Stimulated activated CD4-positive, alpha-beta T cell treated with anti-CD3 and anti-CD28 coated beads, Interleukin-1b, Interleukin-23, amount 100 ng/mL, for 1 hour (primary cell): ENCODE measurements at regions not wholly inside any gene's neighbourhood (a gene's known extent, or its start where the extent isn't known, plus 50 kb on each side); places are given as distances from the start of the nearest gene placed in this dataset.

Source experiments
- DNase-seq, 2 donors: peaks; one replicate each; pipeline ENCODE4 v3.0.0-alpha.2; 2020; ENCODE audit warnings: low read depth in 2 of 2

DNA sequence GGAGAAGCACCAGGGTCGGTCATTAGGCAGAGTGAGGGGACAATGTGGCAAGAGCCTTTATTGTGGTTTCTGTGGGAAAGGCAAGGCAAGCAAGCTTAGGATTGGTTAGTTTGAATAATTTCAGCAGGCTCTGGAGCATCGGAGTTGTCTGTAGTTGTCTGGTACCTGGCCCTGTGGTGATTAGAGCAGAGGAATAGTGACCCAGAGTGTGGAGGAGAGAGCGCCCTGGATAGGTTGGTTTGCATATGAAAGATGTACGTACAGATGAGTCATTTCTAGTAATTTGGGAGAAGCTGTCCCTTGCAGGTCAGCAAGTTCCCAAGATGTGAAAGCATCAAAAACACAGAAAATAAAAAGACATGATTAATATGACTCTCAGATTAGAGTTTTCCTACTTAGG, 383.1 kb upstream of the MEX3C start:
- DNase-seq: no peak

DNA sequence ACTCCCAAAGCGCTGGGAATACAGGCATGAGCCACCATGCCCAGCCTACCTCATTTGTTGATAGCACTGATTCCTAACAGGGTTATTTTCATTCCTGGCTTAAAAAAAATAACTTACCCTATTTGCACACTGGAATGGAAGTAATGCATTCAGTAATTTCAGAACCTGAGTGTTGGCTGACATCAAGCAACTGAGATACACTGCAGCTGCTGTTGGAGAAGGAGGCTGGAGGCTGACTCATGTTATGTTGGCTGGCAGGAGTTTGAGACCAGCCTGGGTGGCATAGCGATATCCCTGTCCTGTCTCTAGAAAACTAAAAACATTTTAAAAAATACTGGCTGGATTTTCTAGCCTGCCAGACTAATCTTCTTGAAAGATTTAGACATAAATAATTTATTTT, 385.1 kb upstream of the MEX3C start:
- DNase-seq: no peak

DNA sequence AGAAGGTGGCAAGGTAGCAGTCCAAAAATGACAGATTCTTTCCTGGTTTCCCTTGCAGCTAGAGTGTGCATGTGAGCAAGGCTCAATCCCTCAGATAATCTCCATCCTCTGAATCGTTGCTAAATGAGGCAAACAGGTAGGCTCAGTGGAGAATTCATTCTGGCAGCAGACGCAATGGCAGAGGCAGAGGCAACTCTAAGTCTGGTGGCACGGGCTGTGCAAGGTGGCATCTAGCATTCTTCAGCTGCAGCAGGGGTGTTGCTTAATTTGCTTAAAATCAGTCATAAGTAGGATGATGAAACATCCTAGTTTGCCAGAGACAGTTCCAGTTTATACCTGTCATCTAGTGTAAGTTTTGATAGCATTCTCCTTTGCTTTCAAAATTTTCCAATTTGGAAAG, 391.1 kb upstream of the MEX3C start:
- no peak for DNase-seq

DNA sequence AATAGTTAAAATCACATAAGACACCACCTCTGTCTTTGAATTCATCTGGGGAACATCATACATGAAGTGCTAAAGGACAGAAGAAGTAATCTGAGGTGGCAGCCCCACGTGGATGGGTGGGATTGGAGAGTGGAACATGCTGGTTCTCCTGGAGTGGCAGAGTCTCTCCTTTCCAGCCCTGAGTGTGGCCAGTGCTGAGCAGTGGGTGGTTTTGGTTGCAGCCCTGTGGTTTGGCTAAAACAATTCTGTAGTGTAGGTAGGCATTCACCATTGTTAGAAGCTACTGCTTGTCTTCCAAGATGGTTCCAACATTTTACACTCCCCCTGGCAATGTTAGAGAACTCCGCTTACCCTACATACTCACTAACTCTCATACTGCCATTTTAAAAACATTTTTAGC, 396.4 kb upstream of the MEX3C start:
- no peak for DNase-seq

DNA sequence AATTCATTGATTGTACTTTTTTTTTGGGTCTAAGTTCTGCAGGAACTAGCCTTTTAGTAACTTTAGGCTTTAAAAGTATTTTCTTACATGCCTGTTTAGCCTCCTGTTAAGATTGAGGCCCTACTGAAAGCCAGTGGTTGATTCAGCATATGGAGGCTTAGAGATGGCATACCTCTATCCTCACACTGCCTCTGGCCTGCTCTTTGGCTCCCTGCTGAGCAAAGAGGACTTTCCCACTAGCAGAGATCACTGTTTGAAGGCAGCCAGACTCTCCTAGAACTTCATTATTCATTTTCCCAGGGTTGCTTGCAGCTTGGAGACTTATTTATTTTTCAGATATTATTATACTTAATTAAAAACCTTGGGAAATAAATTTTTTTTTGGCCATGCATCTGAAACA, 405.6 kb upstream of the MEX3C start:
- DNase-seq: no peak

DNA sequence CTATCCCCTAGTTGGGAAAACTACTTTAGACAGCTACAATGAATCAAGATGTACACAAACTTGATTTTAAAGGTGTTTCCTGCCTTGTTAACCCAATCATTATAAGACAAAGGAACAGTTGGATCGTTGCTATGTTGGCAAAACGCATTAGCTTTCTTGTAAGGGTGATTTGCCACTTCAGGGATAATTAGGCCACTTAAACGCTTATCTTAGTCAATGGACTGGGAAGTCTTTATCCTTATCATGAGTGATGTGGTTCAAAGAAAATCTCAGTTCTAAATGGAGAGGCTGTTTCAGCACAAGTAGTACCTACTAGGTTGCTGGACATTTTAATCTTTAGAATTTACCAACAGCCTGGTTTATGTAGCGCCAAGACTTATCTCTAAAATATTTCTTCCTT, 406.1 kb upstream of the MEX3C start:
- no peak for DNase-seq

DNA sequence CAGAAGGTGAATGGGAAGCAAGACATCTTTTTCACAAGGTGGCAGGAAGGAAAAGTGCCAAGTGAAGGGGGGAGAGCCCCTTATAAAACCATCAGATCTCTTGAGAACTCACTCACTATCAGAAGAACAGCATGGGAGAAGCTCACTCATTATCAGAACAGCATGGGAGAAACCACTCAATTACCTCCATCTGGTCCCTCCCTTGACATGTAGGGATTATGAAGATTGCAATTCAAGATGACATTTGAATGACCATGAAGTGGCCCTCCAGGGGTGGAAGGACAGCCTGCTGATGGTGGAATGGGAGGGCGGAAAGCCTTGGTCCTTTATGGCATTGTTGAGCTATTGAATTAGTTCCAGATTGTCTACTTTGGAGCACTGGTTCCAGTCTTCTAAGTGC, 413.0 kb upstream of the MEX3C start:
- no peak for DNase-seq

DNA sequence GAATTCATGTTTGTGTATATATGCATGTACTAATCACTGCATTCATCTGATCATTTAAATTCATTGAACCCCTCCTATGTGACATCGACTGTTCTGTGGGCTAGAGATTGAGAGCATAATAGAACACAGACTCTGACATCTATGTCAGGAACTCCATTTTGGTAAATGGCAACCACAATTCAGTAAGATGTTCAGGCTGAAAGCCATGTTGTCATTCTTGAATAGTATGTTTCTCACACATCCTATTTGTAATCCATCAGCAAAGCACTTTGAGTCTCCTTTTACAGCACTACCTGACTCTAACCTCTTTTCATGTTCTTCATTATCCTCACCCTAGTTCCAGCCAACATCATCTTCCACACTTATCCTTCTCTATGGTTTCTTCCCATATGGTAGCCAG, 413.8 kb upstream of the MEX3C start:
- DNase-seq: no peak

DNA sequence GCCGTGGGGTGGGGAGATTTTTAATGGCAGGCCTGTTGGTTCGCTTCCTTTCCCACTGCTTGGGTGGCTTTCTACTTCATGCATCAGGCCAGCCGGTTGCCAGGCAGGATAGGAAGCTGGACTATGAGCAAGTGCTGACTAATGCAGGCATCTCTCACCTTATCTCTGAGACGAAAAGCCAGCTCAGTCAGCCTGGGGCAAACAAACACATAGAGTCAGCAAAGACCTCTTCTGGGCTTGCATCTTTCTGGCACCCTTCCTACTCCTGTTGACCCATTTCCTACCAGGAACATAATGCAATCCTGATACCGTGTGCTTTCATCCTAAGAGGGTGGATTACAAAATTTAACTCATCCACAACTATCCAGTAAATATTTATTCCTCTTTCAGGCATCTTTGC, 416.6 kb upstream of the MEX3C start:
- DNase-seq: no peak

DNA sequence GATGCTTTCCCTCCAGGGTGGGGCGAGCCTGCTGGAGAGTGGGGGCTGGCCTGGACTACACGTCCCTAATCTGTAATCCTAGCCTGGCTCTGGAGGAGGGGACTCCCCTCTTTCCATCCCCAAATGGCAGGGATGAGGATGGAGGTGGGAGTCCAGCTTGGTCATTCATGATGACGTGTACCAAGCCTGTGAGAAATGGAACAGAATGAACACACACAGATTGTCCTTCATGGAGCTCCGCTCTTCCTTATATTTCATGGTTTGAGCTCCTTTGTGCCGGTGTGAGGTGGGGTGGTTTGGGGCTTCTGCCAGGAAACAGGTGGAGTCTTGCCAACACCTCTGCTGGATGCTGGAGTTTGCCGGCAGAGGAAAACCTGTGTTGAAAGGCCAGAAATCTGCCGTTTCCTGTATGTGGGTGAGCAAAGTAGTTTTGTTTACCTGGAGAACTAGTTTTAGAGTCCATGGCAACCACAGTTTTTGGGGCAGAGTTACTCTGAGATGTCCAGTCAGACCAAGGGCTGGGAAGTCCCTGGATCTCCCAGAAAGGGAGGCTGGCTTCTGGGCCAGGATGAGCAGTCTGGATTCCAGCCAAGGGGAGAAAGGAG, 417.6 kb upstream of the MEX3C start:
- DNase-seq: no peak

DNA sequence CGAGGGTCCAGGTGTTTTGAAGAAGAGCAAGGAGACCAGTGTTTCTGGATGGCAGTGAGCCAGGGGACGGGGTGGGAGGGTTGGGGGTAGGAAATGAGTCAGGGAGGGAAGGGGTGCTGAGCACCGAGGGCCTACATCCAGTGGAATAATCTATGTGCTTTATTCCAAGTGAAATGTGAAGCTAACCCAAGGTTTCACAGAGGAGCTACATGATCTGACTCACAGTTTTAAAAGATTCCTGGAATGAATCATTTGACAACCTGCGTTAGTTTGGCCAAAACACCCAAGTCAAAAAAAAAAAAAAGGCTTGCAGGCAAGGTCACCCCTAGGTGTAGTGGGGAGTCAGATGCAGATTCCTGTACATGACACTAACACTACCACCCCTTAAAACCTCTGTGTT, 419.7 kb upstream of the MEX3C start:
- no peak for DNase-seq

DNA sequence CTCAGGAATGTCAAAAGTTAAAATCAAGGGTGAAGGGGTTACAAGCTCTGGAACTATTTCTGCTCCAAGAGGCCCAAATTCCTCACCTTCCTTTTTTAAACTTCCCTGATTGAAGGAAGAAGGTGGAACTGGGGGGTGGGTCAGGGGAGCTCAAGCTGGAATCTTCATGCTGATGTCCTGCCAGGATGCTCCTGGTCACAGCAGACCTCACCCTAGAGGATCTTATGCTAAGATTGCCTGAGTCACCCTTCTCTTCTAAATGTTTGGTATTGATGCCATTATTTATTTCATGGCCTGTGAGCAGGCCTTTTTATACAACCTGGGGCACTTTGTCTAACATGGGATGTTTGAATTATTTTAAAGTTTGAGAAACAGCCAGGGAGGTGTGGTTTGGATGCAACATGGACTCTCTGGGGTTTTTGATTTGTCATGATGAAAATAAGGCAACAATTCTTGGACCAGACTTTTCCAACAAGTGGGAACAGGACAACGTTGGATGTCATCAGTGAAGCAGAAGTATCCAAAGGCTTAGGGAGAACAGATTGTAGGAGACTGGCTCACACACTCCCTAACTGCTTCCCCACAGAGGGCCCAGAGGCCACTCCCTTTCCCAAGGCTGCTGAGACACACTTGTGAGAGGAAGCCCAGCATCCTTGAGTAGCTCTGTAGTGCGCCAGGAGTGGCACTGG, 420.2 kb upstream of the MEX3C start:
- DNase-seq: no peak

DNA sequence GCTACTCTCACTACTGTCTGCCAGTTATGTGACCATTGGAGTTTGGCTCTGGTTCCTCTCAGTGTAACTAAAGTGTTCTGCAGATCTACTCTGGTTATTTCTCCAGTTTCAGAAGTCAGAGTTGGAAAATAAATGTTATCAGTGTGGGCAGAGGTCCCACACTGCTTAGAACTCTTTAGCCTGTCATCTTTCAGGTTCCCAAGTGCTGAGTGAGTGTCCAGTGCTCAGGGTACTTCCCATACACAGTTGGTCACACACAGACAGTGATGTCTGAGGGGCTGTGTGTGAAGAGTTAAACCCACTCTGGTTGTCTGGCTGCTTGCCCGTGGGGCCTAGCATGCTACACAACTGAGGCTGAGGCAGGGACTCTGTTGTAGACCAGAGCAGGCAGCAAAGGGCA, 421.8 kb upstream of the MEX3C start:
- DNase-seq: no peak

DNA sequence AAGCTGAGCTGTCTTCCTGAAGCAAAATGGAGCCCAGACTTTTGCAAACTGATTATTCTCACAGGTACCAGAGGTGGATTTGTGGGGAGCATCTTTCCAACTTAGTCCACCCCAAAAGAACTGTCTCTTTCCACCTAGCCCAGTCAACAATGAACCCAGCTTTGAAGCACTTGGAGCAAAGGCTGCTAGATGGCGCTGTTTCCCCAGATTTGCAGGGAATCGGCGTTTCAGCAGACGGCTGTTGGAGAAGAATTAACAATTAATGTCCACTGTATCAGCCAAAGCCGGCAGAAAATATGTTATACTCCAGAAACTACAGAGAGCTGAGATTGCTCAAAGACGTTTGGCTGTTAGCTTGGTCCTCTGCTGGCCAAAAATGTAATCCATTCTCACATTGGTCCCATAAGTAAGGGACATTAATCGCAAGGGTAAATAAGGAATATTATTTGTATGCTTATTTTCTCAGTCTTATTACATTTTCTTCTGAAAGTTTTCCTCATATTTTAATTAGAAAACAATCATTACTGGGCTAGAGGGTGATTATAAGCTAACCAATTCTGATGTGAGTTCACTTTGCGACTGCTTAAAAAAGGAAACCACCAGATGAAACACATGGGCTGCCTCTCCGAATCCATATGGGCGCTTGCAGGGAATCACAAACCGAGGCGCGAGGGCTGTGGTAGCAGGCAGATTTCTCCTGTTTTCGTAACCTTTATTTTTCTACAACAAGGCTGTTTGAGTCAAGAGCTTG, 423.8 kb upstream of the MEX3C start:
- no peak for DNase-seq

DNA sequence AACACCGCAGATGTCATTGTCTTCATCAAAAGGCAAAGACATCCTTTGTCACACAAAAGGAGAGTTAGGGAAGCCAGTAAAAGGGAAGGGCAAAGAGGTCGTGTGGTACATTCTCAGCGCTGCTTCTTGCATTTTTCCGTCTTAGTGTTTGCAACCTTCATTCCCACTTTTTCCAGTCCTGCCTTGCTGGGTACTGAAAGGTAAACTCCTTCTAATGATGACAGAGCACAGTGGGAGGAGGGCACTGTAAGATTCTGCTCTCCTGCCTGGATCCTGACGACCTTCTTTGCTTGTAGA, 424.3 kb upstream of the MEX3C start:
- no peak for DNase-seq

DNA sequence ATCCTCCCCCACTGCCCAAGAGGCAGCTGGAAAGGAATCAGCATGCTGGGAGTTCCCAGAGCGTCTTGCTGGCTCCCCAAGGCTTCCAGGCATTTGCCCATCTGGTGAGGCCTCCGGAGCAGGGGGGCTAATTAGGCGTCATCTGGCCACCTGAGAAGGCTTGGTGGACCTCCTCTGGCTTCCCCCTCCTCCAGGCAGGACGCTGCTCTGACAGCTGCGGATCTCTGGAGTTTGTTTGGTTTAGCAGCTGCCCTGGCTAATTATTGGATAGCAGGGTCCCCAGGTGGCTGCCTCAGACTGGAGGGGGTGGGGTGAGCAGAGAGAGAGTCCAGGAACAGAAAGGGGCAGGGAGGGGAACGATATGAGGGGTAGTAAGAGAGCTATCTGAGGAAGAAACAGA, 425.2 kb upstream of the MEX3C start:
- DNase-seq: no peak

DNA sequence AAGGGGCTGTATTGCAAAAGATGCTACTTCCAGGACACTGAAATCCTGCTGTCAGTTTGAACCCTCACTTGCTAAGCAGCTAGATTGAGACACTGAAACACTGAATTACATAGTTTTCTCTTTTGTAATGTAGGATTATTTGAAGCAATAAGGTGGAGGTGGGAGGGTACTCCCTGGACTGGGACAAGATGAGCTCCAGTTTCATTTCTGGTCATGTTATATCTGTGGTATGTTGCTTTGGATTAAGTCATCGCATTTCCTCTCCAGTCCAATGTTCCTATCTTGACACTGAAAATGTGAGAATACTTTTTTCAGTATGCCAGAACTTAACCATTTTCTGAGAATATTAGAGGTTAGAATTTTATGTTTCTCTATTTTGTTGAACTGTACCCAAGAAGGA, 426.2 kb upstream of the MEX3C start:
- no peak for DNase-seq

DNA sequence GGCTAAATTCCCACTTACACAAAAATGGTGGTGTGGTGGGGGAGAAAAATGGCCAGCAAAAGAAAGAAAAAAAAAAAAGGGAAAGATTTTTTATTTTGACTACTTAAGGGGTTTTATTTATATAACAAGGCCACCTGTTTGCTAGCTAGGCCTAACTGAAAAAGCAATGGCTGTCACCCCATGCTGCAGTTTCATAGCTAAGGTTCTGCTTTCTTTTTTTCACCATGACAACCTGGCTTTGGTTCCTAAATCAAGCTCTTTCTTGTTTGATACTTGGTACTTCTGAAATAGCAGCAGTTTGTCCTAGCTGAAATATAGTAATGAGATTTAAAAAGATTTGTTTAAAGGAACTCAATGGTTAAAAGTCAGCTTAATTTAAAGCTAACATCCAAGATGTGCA, 433.2 kb upstream of the MEX3C start:
- DNase-seq: no peak

DNA sequence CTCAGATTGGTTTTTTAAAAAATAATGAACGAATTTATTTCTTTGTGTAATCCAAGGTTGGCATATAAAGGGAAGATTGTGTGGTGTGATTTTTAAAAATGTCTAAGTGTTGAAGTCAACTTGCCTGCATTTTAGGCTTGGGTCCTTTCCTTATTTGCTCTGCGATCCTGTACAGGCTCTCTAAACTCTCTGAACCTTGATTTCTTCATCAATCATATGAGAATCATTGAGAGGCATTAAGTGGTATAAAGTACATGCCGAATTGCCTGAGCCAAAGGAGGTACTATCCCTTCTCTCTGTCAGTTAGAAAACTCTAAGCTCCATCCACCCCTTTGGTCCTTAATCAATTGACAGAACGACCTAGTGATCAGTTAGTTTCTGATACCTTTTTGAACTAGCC, 440.4 kb upstream of the MEX3C start:
- DNase-seq: no peak

DNA sequence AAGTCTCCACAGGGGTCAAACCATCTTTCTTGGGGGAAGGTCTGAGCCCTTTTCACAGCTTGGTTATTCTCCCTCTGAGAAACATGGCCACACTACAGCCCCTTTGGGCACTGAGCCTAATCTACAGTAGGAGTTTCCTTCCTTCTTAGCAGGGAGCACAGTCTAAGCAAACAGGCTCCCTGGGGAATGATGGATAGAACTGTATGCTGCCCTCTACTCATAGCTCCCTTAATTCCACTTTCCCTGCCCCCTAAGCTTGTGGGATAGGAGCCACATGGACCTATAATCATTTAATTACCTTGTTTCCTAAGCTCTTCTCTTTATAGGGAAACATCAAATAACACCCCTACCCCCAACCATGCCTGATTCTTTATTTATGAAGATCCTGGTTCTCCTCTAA, 442.1 kb upstream of the MEX3C start:
- no peak for DNase-seq

DNA sequence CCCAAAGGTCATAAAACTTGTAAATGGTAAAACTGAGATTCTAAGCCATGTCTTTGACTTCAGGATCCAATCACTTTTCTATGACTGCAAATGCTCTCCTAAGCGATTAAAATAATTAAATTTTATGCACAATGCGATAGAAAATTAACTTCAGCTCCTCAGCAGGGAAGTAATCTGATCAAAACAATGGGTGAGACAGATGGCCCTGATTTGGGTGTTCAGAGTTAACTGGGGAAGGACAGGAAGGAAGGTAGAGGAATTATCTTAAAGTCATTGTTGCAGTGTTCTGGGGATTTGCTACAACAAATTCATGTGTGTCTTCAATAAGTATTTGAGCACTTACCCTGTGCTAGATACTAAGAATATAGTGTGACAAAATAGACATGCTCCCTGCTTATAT, 446.0 kb upstream of the MEX3C start:
- DNase-seq: no peak

DNA sequence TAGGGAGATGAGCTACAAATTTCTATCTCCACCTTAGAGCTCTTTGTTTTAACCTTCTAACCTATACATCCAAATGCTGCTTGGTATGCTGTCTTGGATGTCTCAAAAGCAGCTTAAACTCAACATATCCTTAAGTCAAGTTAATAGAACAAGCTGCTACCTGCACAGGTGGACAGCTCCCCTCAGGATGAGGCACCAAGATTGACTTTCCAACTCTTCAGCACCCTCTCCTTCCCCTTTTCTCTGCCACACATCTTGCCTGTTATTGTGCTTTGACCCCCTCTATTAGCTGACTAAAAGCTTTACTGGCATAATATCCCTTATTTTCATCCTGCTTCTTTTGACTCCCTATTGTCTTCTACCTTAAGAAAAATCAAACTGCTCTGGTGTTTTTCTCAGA, 448.1 kb upstream of the MEX3C start:
- no peak for DNase-seq

DNA sequence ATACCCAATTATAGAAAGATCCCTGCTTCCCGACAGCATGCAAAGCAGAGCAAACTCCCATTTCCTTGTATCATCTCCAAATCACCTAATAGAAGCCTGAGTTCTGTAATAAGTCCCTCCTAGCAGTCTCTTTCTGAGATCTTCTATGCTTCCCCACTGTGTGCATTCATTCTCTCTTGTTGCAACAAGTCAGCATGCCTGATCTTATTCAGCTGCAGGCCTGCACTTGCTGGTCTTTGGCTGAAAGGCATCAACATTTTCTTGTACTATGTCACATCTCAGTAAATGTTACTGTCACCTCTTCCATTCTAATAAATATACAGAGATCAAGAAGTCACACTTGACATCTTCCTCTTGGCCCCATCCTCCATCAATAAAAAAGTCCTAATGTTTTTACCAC, 449.9 kb upstream of the MEX3C start:
- no peak for DNase-seq

DNA sequence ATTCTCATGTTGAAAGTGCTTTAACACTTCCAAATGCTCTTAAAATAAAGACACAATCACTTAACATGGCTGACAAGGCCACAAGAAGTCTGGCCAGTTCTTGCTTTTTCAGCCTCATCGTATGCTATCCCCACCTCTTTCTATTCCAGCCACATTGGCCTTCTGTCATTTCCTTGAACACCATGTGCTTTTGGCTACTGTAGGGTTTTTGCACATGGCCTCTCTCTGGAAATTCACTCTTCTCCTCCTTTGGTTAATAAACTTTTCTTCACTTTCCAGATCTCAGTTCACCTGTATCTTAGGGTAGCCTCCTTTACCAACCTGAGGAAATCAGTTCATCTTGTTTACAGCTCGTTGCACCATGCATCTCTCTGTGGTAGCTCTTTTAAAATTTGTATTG, 450.5 kb upstream of the MEX3C start:
- DNase-seq: no peak
